ENCODE measurements at regions not wholly inside any gene's neighbourhood (a gene's known extent, or its start where the extent isn't known, plus 50 kb on each side); places are given as distances from the start of the nearest gene placed in this dataset.

GRCh38 chr10:21212348-21212747 lies 313.1 kb downstream of the SKIDA1 start:
- H3K27ac ChIP-seq (ENCODE audit: low read length), result no peak overlapping the region
- H3K4me1 ChIP-seq (ENCODE audit: control insufficient read depth, insufficient read depth, low read length), result no peaks in the 10 kb centered on the region; the same call in 1 of the 2 replicates
- DNase-seq (ENCODE audit: low read depth, low spot score) (no peak), ATAC-seq (no peak)
- intact Hi-C loops (cut with micrococcal nuclease; ENCODE audit: unreplicated experiment) (no loop called here), in situ Hi-C loops (cut with HindIII; ENCODE audit: low pct_unique_long_range_greater_than_20kb, low sequenced_read_pairs) (no loop called here)
- no TSS peak for BruUV-seq (replicated peaks)
- ChIA-PET POLR2A (no interaction called here), CTCF (no interaction called here)
- H3K36me3 ChIP-seq (ENCODE audit: control insufficient read depth, insufficient read depth, low read length), result no peaks in the 10 kb centered on the region
- TF ChIP-seq SIN3A (IDR thresholded peaks at IDR 0.05; ENCODE audit: borderline replicate concordance, insufficient read depth, low read depth, low read length) (no peak), CTCF (IDR thresholded peaks at IDR 0.05) (no peak), TCF7L2 (IDR thresholded peaks at IDR 0.05; ENCODE audit: low read depth, low read length) (no peak), POLR2AphosphoS5 (IDR thresholded peaks at IDR 0.05; ENCODE audit: low read depth, low read length) (no peak), REST (IDR thresholded peaks at IDR 0.05; ENCODE audit: insufficient read depth in 1 of 2, low read depth in 2 of 2, low read length in 1 of 2) (no peak)
- H3K4me3 ChIP-seq (ENCODE audit: low read depth in 2 of 2, low read length in 2 of 2), result no peak overlapping the region
- H3K9me3 ChIP-seq (ENCODE audit: control insufficient read depth, insufficient read depth, low read depth, low read length), result no peaks in the 10 kb centered on the region
- H3K27me3 ChIP-seq (ENCODE audit: control insufficient read depth, insufficient read depth, low read length), result no peaks in the 10 kb centered on the region

GRCh38 chr10:21209495-21209894 lies 312.4 kb upstream of the NEBL start:
- in situ Hi-C loops (cut with HindIII; ENCODE audit: low pct_unique_long_range_greater_than_20kb, low sequenced_read_pairs), result no loop called here
- H3K4me3 ChIP-seq (ENCODE audit: low read depth in 2 of 2, low read length in 2 of 2), result no peak overlapping the region
- intact Hi-C loops (cut with micrococcal nuclease; ENCODE audit: unreplicated experiment), result no loop called here
- no peaks in the 10 kb centered on the region for H3K36me3 ChIP-seq (ENCODE audit: control insufficient read depth, insufficient read depth, low read length)
- TF ChIP-seq CTCF (IDR thresholded peaks at IDR 0.05), result no peak
- H3K27ac ChIP-seq (ENCODE audit: low read length), result no peak overlapping the region
- BruUV-seq (replicated peaks), result no TSS peak
- POLR2A ChIA-PET, result no interaction called here
- H3K9me3 ChIP-seq (ENCODE audit: control insufficient read depth, insufficient read depth, low read depth, low read length), result no peaks in the 10 kb centered on the region
- H3K27me3 ChIP-seq (ENCODE audit: control insufficient read depth, insufficient read depth, low read length), result no peaks in the 10 kb centered on the region
- CTCF ChIA-PET, result no interaction called here
- DNase-seq (ENCODE audit: low read depth, low spot score) (no peak), ATAC-seq (no peak)
- H3K4me1 ChIP-seq (ENCODE audit: control insufficient read depth, insufficient read depth, low read length), result no peaks in the 10 kb centered on the region; the same call in 1 of the 2 replicates
